ENCODE measurements at regions not wholly inside any gene's neighbourhood (a gene's known extent, or its start where the extent isn't known, plus 50 kb on each side); places are given as distances from the start of the nearest gene placed in this dataset.

DNA sequence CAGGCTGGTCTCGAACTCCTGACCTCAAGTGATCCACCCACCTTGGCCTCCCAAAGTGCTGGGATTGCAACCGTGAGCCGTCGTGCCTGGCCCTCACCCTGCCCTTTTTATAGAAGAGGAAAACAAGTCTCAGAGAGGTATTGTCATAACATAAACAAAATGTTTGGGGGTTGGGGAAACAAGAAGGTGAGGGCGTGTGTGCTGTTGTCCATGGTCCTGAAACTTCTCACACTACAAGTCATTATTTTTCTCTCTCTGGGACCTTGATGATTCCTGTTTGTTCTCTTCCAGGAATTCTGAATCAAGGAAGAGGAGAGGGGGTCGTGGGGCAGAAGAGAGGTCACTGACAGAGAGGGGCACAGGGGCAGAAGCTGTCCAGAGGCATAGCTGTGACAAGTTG is 160.2 kb upstream of the LHX1 start:
- TF ChIP-seq, protein P1, sequence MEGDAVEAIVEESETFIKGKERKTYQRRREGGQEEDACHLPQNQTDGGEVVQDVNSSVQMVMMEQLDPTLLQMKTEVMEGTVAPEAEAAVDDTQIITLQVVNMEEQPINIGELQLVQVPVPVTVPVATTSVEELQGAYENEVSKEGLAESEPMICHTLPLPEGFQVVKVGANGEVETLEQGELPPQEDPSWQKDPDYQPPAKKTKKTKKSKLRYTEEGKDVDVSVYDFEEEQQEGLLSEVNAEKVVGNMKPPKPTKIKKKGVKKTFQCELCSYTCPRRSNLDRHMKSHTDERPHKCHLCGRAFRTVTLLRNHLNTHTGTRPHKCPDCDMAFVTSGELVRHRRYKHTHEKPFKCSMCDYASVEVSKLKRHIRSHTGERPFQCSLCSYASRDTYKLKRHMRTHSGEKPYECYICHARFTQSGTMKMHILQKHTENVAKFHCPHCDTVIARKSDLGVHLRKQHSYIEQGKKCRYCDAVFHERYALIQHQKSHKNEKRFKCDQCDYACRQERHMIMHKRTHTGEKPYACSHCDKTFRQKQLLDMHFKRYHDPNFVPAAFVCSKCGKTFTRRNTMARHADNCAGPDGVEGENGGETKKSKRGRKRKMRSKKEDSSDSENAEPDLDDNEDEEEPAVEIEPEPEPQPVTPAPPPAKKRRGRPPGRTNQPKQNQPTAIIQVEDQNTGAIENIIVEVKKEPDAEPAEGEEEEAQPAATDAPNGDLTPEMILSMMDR (IDR thresholded peaks at IDR 0.05; ENCODE audit: low read depth, low read length, poor library complexity, severe bottlenecking), result no peak
- no peak for TF ChIP-seq EZH2phosphoT487 (IDR thresholded peaks at IDR 0.05; ENCODE audit: borderline replicate concordance, low read length)
- no peak overlapping the region for H3K4me3 ChIP-seq (ENCODE audit: low read length)
- H3K4me1 ChIP-seq (ENCODE audit: control insufficient read depth, low read length), result no peaks in the 10 kb centered on the region
- H3F3A ChIP-seq (ENCODE audit: control insufficient read depth, insufficient read depth), result no peaks in the 10 kb centered on the region
- H4K20me1 ChIP-seq (ENCODE audit: control insufficient read depth, insufficient read depth, low read depth, low read length), result no peaks in the 10 kb centered on the region
- H3K27ac ChIP-seq (ENCODE audit: low read depth, low read length), result no peak overlapping the region
- H3K79me2 ChIP-seq (ENCODE audit: control insufficient read depth, low read length), result no peaks in the 10 kb centered on the region
- no peaks in the 10 kb centered on the region for H3K36me3 ChIP-seq (ENCODE audit: control insufficient read depth, low read length)
- no peaks in the 10 kb centered on the region for H3K9me2 ChIP-seq (replicated peaks; ENCODE audit: control insufficient read depth, low read length)
- no peaks in the 10 kb centered on the region for H3K9me3 ChIP-seq (ENCODE audit: control insufficient read depth, insufficient read depth, low read length)
- H3K27me3 ChIP-seq (ENCODE audit: control insufficient read depth, low read length), result peaks cover 6% of the 10 kb centered on the region
- no peak overlapping the region for H3K4me2 ChIP-seq (ENCODE audit: low read length)

DNA sequence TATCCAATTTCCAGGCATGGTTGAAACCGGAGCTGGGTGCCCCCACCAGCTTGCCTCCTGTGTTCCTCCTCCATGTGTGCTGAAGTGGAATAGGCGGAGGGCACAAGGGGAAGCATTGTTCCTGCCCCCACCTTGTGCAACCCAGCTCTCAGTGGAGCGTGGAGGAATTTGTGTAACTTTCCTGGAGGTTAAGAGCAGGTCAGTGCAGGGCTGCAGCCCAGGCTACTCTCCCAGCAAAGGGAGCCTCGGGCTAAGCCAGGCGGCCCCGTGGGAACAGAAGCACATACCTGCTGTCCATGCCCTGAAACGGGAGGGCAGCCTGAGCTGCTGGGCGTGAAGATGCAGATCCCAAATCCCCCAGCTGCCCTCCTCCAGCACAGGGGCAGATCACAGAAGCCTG is 158.8 kb upstream of the LHX1 start:
- Histone ChIP-seq H3K9me2 (replicated peaks; ENCODE audit: control insufficient read depth, low read length) (no peaks in the 10 kb centered on the region), H3K4me3 (ENCODE audit: low read length) (no peak overlapping the region), H3F3A (ENCODE audit: control insufficient read depth, insufficient read depth) (no peaks in the 10 kb centered on the region), H3K9me3 (ENCODE audit: control insufficient read depth, insufficient read depth, low read length) (no peaks in the 10 kb centered on the region), H3K4me1 (ENCODE audit: control insufficient read depth, low read length) (no peaks in the 10 kb centered on the region), H4K20me1 (ENCODE audit: control insufficient read depth, insufficient read depth, low read depth, low read length) (no peaks in the 10 kb centered on the region), H3K36me3 (ENCODE audit: control insufficient read depth, low read length) (no peaks in the 10 kb centered on the region), H3K4me2 (ENCODE audit: low read length) (no peak overlapping the region), H3K79me2 (ENCODE audit: control insufficient read depth, low read length) (no peaks in the 10 kb centered on the region), H3K27me3 (ENCODE audit: control insufficient read depth, low read length) (peaks cover 6% of the 10 kb centered on the region), H3K27ac (ENCODE audit: low read depth, low read length) (no peak overlapping the region)
- TF ChIP-seq, protein P1 (IDR thresholded peaks at IDR 0.05; ENCODE audit: low read depth, low read length, poor library complexity, severe bottlenecking), result no peak

DNA sequence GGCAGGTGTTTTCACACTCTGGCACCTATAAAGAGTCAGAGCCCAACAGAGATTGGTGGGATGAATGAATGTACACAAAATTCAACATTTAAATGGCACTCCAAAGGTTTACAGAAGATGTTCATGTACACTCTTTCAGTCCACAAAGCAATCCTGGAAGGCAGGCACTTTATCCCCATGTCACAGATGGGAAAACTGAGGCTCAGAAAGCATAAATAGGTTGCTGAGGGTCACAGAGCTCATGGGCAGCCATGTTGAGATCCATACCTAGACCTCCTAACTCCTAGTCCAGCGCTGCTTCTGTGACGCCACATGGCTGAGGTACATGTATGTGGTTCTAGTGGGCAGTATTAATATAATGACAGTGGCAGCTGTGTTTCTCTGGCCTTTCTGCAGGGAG is 157.7 kb upstream of the LHX1 start:
- Histone ChIP-seq H3K27ac (ENCODE audit: low read depth, low read length) (no peak overlapping the region), H3K9me3 (ENCODE audit: control insufficient read depth, insufficient read depth, low read length) (no peaks in the 10 kb centered on the region), H3K27me3 (ENCODE audit: control insufficient read depth, low read length) (peaks cover 4% of the 10 kb centered on the region)

More for the DNA sequence above, 157.7 kb upstream of the LHX1 start:
- Histone ChIP-seq H3K79me2 (ENCODE audit: control insufficient read depth, low read length) (no peaks in the 10 kb centered on the region), H3K4me3 (ENCODE audit: low read length) (no peak overlapping the region), H3F3A (ENCODE audit: control insufficient read depth, insufficient read depth) (no peaks in the 10 kb centered on the region), H3K9me2 (replicated peaks; ENCODE audit: control insufficient read depth, low read length) (no peaks in the 10 kb centered on the region), H3K4me1 (ENCODE audit: control insufficient read depth, low read length) (no peaks in the 10 kb centered on the region), H3K36me3 (ENCODE audit: control insufficient read depth, low read length) (no peaks in the 10 kb centered on the region), H3K4me2 (ENCODE audit: low read length) (no peak overlapping the region), H4K20me1 (ENCODE audit: control insufficient read depth, insufficient read depth, low read depth, low read length) (no peaks in the 10 kb centered on the region)
- no peak for TF ChIP-seq EZH2phosphoT487 (IDR thresholded peaks at IDR 0.05; ENCODE audit: borderline replicate concordance, low read length)
- TF ChIP-seq, protein P1 (IDR thresholded peaks at IDR 0.05; ENCODE audit: low read depth, low read length, poor library complexity, severe bottlenecking), result no peak
